Right forelimb (tissue), 1 donor: ENCODE measurements at regions not wholly inside any gene's neighbourhood (a gene's known extent, or its start where the extent isn't known, plus 50 kb on each side); places are given as distances from the start of the nearest gene placed in this dataset.

Source experiments
- DNase-seq: peaks from one replicate; pipeline ENCODE4 v3.0.0-alpha.2; 2018

DNA sequence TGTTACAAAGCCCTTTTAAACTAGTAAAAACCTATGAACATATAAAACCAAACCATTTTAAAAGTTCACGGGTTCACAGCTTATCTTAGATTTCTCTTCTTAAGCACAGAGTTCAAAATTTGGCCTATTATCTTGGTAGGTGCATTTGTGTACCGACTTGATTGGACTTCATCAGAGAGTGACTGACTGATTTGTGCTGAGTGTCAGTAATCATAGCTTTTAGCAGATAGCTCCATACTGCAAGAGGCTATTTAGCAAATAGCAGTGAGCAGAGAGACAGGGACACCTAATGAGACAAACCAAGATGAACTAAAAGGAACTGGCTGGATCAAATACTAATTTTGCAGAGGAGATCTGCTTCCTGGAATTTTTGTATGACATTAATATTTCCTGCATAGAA lies 274.5 kb downstream of the PRR16 start:
- no peak for DNase-seq

DNA sequence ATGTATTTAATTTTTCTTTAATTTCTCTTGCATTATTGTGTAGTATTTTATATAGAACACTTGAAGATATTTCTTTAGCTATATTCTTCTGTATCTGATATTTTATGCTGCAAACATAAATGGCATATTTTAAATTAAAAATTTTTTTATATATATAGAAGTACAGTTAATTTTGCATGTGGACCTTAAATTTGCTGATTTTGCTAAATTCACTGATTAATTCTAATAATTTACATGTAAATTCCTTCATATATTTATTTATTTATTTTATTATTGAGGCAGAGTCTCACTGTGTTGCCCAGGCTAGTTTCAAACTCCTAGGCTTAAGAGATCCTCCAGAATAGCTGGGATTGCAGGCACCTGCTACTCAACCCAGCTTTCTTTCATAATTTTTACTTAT lies 276.9 kb downstream of the PRR16 start:
- DNase-seq, result no peak

DNA sequence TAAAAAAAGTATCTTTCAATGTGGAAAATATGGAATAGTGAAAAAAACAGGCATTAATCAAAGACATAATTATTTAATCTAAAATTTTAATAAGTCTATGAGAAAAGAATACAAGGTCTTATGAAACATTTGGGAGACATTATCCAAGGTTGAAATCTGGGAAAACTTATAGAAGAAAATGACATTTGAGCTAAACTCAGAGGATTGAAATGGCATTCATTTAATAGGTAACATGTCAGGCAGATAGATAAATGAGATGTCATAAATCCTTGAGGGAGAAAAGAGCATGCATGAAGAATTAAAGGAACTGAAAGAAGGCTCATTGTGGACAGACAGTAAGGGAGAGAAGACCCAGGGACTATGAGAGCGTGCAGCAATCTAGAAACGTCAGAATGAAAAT lies 284.4 kb downstream of the PRR16 start:
- no peak for DNase-seq

DNA sequence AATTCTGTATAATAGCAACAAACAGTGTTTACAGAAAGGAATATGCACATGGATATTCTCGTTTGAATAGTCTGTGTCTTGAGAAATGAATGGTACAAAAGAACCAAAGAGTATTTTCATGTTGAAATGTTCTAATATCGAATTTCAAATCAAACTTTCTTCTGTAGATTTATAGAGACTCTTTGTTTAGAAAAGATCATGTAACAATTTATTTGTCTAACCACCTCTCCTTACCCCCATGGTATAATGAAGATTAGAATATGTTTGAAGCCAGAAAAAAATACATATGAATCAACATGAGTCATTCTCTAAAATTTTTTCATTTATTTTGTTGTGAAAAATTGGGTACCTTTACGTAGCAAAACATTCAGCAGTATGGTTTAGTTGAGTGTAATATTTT lies 285.6 kb downstream of the PRR16 start:
- DNase-seq, result no peak

DNA sequence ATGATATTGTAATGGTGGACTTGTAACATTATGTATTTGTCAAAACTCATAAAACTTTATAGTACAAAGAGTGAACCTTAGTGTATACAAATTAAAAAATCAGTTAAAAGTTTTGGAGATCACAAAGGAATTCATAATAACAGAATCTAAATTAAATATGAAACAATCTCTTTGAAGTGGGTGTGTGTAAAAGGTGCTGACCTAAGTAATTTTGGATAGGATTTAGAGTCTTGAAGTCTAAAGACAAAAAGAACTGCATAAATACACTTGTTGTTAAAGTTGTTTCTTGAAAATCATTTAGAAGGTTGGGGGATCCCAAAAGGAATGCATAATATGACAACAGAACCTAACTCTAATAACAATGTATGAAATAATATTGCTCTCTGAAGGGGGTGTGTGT lies 295.5 kb downstream of the PRR16 start:
- DNase-seq, result no peak

DNA sequence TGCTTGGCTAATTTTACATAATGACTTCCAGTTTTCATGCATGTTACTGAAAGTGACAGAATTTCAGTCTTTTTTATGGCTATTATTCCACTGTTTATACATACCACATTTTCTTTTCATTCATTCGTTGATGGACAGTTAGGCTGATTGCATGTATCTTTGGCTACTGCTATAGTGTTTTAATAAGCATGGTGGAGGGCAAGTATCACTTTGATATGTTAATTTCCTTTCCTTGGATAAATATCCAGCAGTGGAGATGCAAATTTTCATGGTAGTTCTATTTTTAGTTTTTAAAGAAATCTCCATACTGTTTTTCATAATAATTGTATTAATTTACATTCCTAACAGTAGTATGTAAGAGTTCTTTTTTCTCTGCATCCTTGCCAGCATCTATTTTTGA lies 297.9 kb downstream of the PRR16 start:
- DNase-seq, result no peak

DNA sequence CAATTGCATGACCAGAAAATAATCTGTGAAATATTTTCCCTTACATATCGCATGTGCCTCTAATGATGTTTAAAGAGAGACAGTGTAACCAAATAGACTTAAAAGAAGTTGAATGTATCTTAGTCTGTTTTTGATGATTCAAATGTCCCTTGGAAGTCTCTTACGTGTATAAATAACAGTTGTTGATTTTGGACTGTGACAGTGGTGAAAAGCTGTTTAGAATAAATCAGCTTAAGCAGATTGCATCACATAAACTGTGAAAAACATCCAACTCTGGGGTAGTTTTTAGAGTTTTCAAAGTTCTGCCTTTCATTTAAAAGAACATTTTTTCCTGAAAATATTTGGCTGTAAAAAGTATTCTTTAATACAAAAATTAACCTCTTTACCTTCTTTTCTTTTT lies 301.1 kb downstream of the PRR16 start:
- no peak for DNase-seq

DNA sequence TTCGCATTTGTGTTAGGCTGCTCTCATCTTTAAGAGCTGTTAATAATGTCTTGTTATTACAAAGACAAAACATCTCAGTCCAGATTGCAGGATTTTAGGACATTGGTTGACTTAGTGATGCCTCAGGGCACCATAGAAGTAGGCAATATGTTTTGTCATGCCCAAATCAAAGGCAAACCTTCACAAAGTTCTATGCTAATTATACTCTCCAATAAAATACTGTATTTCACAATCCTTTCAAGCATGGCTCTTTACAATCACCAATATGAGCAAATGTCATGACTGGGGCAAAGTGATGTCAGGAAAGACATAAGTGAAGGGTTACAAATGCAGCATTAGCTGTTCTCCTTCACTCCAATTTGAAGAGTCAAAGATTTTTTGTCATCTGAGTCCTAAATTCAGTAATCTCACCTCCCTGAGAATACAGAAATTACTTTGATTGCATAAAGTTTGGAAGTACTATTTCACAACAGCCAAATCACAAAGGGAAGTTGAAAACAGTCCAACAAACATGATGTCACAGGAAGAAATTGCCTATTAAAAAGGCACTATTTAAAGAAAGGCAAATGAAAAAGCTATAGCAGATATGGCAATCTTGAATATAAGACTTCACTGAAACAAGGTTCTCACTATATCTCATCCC lies 303.2 kb downstream of the PRR16 start:
- DNase-seq, result no peak

DNA sequence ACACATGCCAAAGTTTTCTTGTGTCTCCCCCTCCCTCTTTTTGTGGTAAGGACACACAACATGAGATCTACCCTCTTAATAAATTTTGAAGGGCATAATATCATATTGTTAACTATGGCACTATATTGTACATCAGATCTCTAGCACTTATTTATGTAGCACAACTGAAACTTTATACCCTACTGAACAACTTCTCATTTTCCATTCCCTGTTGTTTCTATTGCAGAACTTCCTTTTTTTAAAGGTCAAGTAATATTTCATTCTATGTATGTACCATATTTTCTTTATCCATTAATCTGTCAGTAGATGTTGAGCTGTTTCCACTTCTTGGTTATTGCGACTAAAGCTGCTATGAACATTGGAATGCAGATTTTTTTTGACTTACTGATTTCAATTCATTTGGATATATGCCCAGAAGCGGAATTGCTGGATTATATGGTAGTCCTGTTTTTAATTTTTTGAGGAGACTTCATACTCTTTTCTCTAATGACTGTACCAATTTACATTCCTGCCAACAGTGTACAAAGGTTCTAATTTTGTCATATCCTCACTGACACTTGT lies 305.3 kb downstream of the PRR16 start:
- DNase-seq, result no peak

DNA sequence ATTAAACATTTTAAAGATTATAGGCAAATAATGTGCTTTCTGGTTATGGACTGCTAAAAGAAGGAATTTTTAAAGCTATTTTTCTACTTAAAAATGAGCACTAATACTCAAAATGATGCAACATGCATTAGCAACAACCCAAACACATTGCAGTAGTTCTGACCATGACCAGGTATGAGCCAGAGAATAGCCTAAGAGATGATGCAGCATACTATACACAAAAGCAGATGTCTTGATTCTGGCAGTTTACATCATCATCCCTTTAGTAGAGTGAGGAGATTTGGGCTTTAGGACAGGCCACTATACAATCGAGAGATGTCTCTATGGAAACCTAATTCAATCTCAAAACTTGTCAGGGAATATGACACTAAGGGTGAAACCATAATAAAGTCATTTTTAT lies 307.1 kb downstream of the PRR16 start:
- DNase-seq, result no peak

DNA sequence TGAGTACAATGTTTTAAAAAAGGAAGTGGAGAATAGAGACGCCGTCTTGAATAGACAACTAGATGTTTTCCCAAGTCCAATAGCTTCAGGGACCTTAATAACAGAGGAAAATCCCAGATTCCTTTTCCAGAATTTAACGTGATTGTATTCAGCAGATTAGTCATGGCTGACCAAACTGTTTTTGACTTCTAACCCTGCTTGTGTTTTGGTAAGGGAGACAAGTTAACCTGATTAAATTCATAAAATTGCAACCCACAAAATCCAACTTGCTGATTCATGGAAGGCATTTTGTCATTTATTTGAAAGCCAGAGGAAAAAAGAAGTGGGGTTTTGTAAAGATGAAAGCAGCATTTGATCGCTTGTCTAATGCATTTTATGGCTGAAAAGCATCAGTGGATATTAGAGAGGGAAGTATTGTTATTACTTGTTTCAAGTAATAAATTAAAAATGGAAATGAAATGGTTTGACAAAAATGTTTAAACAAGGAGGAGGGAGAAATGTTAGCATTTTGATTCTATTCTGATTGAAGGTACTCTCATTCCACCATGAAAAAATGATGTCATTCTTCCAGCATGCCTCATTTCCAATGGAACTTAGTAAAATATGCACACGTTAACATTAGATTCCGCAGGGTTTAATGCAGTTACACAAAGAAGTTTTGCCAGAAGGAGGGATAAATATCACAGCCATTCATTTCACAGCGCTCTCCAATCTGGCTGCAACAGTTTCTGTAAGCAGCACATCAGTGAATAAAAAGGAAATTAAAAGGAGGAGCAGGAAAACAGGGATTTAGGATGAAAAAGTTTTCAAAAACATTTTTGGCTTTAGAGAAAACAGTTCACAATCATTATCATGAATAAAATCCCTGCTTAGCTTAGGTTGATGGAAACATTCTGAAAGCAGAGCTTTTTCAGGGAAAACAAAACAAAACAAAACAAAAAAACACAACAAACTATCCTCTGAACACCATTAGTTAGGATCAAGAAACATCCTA lies 314.7 kb downstream of the PRR16 start:
- DNase-seq, result no peak

DNA sequence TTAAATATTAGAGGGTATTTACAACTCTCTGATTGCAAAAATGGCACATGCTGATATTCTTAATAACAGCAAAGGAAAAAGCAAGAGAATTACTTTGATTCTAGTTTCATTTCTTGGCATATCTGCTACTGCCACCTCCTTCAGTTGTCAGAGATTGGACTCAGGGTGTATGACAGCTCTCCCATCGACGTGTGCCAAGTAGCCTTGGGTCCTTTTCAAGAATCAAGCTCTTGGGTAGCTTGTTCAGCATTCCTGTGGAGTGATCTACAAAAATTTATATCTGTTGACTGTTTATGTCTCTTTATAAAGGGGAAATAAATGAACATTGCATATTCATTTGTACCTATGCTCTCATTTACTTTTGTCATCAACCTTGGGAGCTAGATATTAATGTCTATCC lies 315.6 kb downstream of the PRR16 start:
- no peak for DNase-seq

DNA sequence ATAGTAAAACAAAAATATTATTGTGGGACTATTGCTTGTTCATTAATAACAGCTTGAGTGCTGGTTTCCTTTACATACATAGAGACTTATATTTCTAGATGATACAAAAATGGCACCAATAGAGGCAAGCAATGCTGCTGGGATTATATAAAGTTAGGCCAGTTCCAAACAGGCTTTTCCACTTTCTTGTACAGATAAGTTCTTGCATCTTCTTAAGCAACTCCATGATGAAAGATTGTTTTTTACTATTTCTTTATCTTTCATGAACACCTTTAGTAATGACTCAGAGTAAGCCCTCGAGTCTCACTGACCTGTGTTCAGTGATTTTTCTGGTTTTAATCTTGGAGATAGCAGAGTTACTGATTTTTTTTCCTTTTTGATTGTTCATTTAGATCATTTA lies 324.4 kb downstream of the PRR16 start:
- no peak for DNase-seq

DNA sequence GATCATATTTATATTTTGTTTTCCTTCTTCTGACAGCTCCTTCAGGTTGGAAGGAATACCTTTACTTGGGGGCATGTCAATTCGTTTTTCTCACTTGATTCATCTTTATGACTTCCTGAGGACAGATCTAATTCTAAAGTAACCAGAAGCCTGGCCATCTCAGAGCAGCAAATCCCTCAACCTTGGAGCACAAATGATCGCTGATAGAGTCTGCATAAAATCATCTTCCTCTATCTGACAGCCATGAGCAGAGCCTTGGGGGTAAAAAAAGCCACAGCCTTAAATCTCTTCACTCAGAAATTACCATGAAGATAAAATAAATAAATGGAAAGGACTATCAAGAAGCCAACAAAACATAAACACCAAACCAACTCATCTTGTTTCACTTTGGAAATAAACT lies 325.8 kb downstream of the PRR16 start:
- no peak for DNase-seq

DNA sequence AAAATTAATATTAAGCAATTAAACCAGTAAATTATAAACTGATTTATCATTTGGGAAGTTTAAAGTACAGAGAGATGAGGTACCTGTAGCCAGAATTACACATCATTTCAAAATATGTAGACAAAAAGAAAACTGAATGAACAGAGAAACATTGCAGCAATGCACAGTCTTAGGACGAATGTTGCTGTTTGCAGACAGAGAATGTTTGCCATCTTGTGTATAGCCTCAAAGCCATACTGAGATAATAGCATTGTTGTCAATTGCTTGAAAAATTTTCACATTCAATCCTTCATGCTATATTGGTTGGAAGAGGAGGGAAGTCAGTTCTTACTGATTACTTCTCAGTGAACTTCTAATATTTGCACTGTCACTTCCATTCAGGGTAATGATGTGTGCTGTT lies 326.2 kb downstream of the PRR16 start:
- DNase-seq, result no peak

DNA sequence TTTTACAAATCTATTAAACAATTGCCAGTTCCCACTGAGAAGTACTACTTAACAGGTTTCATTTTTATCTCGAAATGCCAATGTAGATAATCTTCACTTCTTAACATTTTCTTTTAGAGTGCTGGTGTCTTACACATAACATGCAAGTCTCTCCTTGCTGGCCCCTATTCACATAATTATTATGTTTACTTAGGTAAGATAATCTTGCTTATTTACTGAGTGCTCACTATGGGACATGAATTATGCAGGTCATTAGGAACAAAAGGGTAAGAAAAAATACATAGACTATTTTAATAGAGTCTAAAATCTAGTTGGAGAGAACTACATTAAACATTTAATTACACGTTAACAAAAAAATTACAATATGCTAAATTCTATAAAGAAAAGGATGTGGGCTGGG lies 328.4 kb downstream of the PRR16 start:
- DNase-seq, result no peak

DNA sequence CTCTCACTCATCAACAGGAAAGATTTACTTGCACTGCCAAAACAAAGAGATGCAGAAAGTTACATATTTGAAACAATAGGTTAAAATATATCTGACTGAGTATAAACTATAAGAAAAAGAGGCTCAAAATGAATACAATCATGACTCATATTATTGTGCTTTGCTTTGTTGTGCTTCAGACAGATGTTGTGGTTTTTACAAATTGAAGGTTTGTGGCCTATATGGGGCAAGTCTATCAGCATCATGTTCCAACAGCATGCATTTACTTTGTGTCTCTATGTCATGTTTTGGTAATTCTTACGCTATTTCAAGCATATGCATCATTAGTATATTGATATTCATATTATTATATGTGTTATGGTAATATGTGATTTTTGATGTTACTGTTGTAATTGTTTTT lies 330.0 kb downstream of the PRR16 start:
- DNase-seq, result no peak

DNA sequence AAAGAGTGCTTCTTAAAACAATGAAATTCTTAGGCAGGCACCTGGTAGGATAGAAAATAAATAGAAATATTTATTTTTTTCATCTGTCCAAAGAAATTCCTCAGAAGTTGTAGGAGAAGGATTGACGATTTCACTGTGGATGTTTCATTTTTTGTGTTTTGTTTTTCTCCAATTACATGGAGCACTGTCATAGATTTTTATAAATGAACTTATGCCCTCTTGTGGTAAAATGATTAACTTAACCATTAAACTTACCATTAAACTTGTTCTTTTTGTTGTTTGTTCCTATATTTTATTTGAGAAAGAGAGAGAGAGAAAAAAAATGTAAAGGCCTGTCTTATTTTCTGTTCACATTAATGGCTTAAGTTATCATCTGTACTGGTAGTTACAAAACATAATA lies 339.2 kb downstream of the PRR16 start:
- no peak for DNase-seq

DNA sequence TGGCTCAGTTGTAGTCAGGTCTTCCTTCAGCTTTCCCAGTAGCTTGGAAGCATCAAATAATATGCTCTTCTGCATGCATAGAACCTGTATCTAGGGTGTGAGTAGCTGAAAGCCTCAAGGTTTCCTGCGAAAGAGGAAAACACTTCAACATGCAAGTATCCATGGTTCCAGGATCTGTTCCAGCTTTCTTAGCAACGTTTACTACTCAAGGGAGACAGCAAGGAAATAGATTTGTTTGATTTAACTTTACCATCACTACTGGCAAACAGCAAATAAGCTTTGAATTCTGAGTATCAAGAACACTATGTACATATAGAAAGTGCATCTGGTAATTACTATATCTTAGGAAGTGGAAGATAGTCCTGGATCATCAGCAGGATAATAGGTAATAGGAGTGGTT lies 341.0 kb downstream of the PRR16 start:
- DNase-seq, result no peak

DNA sequence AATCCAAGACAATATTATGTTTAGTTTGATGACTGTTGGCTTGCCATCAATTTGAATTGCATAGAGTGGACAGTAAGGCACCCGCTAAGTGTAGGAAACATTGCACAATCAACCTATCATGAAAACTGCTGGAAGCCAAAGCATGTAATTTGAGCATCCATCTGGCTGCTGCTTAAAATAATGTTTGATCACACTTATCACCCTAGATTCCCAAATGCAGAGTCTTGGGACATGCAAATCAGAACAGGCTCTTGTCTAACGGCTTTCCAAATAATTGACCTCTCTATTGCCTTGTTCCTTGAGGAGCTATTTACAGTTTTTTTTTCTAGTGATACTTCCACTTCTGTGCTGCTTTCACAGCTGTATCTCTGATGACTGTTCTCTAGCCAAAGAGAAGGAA lies 342.1 kb downstream of the PRR16 start:
- no peak for DNase-seq

DNA sequence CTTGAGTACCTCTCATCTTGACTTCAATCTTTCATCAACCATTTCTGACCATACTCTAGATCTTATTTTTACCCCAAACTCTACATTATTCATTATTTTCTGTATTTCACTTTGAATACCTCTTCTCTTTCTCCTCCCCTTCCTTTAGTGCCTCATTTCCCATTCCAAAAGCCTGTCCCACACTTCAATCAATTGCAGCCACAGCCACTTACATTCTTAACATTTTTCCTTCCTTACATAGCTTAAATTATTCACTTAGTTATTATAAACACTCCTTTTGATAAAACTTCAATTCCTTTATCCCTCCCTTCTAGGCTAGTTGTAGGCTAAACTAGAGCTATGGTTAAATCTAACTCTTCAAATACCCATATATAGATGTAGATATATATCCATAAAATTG lies 344.0 kb downstream of the PRR16 start:
- no peak for DNase-seq

DNA sequence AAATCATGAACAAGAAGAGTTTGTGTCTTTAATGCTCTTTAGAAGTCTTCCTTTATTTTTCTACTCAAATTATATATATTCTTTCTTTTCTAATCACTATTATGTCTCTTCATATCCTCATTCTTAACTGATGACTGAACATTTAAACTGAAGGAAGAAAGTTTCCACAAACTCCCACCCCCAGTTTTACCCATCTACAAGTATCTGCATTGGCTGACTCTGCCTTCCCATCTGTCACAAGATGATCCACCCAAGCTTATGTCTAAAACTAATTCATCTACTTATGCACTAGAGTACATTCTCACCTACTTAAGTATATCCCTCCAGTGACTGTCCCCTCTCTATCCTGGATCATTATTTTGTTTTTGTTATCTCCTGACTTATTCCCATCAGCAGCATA lies 344.5 kb downstream of the PRR16 start:
- no peak for DNase-seq

DNA sequence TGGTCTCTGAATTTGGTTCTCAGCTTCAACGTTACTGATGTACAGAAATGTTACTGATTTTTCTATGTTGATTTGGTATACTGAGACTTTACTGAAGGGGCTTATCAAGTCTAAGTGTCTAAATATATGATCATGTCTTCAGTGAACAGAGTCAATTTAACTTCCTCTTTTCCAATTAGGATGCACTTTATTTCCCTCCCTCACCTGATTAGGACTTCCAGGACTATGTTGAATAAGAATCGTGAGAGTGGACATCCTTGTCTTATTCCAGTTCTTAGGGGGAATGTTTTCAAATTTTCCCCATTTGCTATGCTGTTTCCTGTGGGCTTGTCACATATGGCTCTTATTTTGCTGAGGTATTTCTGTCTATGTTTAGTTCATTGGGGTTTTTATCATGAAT lies 349.5 kb downstream of the PRR16 start:
- no peak for DNase-seq
